Heart right ventricle (tissue), 16 donors: ENCODE measurements at regions not wholly inside any gene's neighbourhood (a gene's known extent, or its start where the extent isn't known, plus 50 kb on each side); places are given as distances from the start of the nearest gene placed in this dataset.

Source experiments
- ATAC-seq, 8 donors: fragments of 200-7000 bp; cut with Tn5 transposase; one replicate each; pipeline ENCODE4 v1.9.1; 2020; ENCODE audit warnings: mild to moderate bottlenecking in 8 of 8, moderate library complexity in 8 of 8, moderate number of reproducible peaks in 1 of 8
- DNase-seq, 2 donors: peaks; one replicate each; pipeline ENCODE4 v3.0.0-alpha.2; 2020
- H3K27ac ChIP-seq, 10 donors: fragments of 200-600 bp; sonication (generic) in 2 of 10; one replicate each; pipeline versions ENCODE4 v1.5.0 to v1.8.0; 2020 to 2022; ENCODE audit warnings: mild to moderate bottlenecking in 3 of 10
- H3K27me3 ChIP-seq, 7 donors: fragments of 200-600 bp; one replicate each; pipeline ENCODE4 v1.8.0; 2021 to 2022; ENCODE audit warnings: mild to moderate bottlenecking in 2 of 7
- H3K36me3 ChIP-seq, 9 donors: fragments of 200-600 bp; sonication (generic) in 1 of 9; one replicate each; pipeline versions ENCODE4 v1.5.0 to v1.8.0; 2020 to 2022; ENCODE audit warnings: mild to moderate bottlenecking in 2 of 9
- H3K4me1 ChIP-seq, 9 donors: fragments of 200-600 bp; sonication (generic) in 1 of 9; one replicate each; pipeline versions ENCODE4 v1.5.0 to v1.8.0; 2020 to 2022; ENCODE audit warnings: mild to moderate bottlenecking in 4 of 9
- H3K4me3 ChIP-seq, 10 donors: fragments of 200-600 bp; sonication (generic) in 2 of 10; one replicate each; pipeline versions ENCODE4 v1.5.0 to v1.8.0; 2020 to 2022; ENCODE audit warnings: mild to moderate bottlenecking in 7 of 10, moderate library complexity in 2 of 10
- H3K9me3 ChIP-seq, 11 donors: fragments of 200-600 bp in 10 of 11; sonication (generic) in 2 of 11; one replicate each; pipeline versions ENCODE4 v1.5.0 to v1.8.0; 2013 to 2022; ENCODE audit warnings: mild to moderate bottlenecking in 2 of 11, control low read depth in 1 of 11, moderate library complexity in 1 of 11
- WGBS, 2 donors: extraction: QIAGEN DNeasy Blood & Tissue Kit; methylation state at CpG; one replicate each; pipeline ENCODE4 v1.1.7; 2013; ENCODE audit warnings: inconsistent platforms in 1 of 2; 5-methylcytosine and 5-hydroxymethylcytosine counted together
- intact Hi-C, 10 donors: fragments of 100-400 bp; cut with DNase I; formaldehyde crosslinking; loops; one replicate each; pipeline versions ENCODE4 v1.11.1 to v1.14.2; 2022
- TF ChIP-seq, protein P1 (sequence below), 9 donors: fragments of 200-600 bp; sonication (generic) in 2 of 9; IDR thresholded peaks; one replicate each; pipeline versions ENCODE4 v1.5.0 to v1.8.0; 2021 to 2022; ENCODE audit warnings: antibody characterized with exemption in 9 of 9, mild to moderate bottlenecking in 5 of 9, moderate library complexity in 1 of 9
- donor health status: Arrhythmogenic right ventricular cardiomyopathy.
- donor health status: ischemic (EF 13 %, LVEDD 7.1; RV severe dilation, severe dysfunction).
- donor health status: healthy with polysubstance abuse.
- donor health status: DM: no; HTN: yes; CAD: no.
- donor health status: DM: no; HTN: no; CAD: no.
- donor health status: ischemic (EF 25% LVEDD 6.9; RV normal size, moderate dysfunction).
- donor health status: ischemic (EF 25% LVEDD 5.7; RV mildly dilated, moderate dysfunction).
- donor health status: healthy.
- donor health status: DM: yes; HTN: yes; CAD: no.
- donor health status: Ischemic cardiomyopathy.
- donor health status: ischemic (EF 35%, LVEDD 5.7; RV mildly dilated, moderate dysfunction).
- donor health status: nonischemic (EF 11% LVEDD 7.7; RV severe dilation, severe dysfunction).
- donor health status: DM: yes; HTN: yes; CAD: no.
- donor health status: PGD.
- donor health status: ischemic (EF 29% LVEDD 5.4; RV normal size, mild dysfunction).
- donor health status: nonischemic (EF 23%, LVEDD 6.1; RV moderate dilation, normal function).

DNA sequence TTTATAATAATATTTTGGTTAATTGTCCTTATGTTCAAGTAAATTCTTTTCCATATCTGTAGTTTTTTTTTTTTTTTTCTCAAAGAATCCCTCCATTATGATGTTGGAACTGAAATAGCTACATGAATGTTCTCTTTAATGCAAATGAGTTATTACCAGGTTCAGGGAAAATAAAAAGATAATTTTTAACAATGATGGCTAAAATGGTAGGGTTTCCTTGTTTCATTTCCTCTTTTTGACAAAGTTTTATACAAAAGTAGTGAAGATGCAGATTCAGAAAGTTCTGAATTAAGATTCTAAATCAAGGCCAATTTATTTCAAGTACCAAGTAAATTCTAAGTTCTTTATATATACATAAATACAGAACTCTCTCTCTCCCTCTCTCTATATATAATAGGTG is 779.0 kb upstream of the INTU start:
- DNase-seq (no peak), ATAC-seq (no peak)
- no peaks in the 10 kb centered on the region for H3K9me3 ChIP-seq
- TF ChIP-seq, protein P1, sequence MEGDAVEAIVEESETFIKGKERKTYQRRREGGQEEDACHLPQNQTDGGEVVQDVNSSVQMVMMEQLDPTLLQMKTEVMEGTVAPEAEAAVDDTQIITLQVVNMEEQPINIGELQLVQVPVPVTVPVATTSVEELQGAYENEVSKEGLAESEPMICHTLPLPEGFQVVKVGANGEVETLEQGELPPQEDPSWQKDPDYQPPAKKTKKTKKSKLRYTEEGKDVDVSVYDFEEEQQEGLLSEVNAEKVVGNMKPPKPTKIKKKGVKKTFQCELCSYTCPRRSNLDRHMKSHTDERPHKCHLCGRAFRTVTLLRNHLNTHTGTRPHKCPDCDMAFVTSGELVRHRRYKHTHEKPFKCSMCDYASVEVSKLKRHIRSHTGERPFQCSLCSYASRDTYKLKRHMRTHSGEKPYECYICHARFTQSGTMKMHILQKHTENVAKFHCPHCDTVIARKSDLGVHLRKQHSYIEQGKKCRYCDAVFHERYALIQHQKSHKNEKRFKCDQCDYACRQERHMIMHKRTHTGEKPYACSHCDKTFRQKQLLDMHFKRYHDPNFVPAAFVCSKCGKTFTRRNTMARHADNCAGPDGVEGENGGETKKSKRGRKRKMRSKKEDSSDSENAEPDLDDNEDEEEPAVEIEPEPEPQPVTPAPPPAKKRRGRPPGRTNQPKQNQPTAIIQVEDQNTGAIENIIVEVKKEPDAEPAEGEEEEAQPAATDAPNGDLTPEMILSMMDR (IDR thresholded peaks at IDR 0.05): no peak
- H3K27ac ChIP-seq: no peak overlapping the region
- H3K27me3 ChIP-seq: no peaks in the 10 kb centered on the region
- H3K4me3 ChIP-seq: no peak overlapping the region
- intact Hi-C loops: no loop called here
- H3K4me1 ChIP-seq: no peaks in the 10 kb centered on the region
- H3K36me3 ChIP-seq: no peaks in the 10 kb centered on the region

DNA sequence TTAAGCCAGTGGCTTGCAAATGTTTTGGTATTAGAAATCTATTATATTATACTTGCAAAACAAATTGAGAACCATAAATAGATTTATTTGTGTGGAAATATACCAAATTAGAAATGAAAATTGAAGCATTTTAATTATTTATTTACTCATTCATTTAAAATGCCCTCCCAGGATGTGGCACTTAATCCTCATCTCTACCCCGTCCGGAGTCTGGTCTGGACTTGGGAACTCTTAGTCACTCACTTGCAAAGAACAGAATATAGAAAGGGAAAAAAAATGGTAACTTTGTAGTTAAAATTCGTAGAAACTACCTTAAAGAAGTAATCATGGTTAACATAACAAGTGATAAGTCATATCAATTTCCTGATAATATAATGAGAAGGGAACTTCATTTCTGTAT is 775.9 kb upstream of the INTU start:
- Histone ChIP-seq H3K27ac (no peak overlapping the region), H3K4me3 (no peak overlapping the region), H3K36me3 (no peaks in the 10 kb centered on the region), H3K4me1 (no peaks in the 10 kb centered on the region), H3K9me3 (peaks cover 0 to 14% (median 0%) of the 10 kb centered on the region in 11 donors), H3K27me3 (no peaks in the 10 kb centered on the region)
- no peak for ATAC-seq
- DNase-seq: no peak
- 72 to 83% methylated on average over 3 of the region's 3 CpGs for WGBS, 2 donors
- TF ChIP-seq, protein P1 (IDR thresholded peaks at IDR 0.05): no peak
- intact Hi-C loops: no loop called here

DNA sequence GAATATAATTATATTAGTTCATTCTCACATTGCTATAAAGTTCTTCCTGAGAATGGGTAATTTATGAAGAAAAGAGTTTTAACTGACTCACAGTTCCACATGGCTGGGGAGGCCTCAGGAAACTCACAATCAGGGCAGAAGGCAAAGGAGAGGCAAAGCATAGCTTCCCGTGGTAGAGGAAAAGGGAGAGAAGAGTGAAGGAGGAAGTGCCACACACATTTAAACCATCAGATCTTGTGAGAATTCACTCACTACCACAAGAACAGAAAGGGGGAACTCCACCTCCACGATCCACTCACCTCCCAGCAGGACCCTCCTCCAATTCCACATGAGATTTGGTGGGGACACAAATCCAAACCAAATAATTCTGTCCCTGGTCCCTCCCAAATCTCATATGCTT is 773.4 kb upstream of the INTU start:
- 71 to 78% methylated on average over 2 of the region's 2 CpGs for WGBS, 2 donors
- H3K36me3 ChIP-seq: no peaks in the 10 kb centered on the region

DNA sequence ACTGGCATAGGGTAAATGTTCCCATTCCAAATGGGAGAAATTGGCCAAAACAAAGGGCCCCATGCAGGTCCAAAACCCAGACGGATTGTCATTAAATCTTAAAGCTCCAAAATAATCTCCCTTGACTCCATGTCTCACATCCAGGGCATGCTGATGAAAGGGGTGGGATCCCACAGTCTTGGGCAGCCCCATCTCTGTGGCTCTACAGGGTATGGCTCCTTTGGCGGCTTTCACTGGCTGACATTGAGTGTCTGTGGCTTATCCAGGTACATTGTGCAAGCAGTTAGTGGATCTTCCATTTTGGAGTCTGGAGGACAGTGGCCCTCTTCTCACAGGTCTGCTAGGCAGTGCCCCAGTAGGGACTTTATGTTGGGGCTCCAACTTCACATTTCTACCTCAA is 772.9 kb upstream of the INTU start:
- intact Hi-C loops: no loop called here
- Histone ChIP-seq H3K27ac (no peak overlapping the region), H3K4me3 (no peak overlapping the region), H3K9me3 (peaks cover 0 to 14% (median 0%) of the 10 kb centered on the region in 11 donors), H3K36me3 (no peaks in the 10 kb centered on the region), H3K4me1 (no peaks in the 10 kb centered on the region), H3K27me3 (no peaks in the 10 kb centered on the region)
- TF ChIP-seq, protein P1 (IDR thresholded peaks at IDR 0.05): no peak
- no peak for ATAC-seq
- no peak for DNase-seq
- WGBS, 2 donors: 88 to 96% methylated on average over 2 of the region's 2 CpGs

More for the DNA sequence above, 773.4 kb upstream of the INTU start:
- intact Hi-C loops: no loop called here
- Histone ChIP-seq H3K27me3 (no peaks in the 10 kb centered on the region), H3K4me1 (no peaks in the 10 kb centered on the region), H3K4me3 (no peak overlapping the region), H3K27ac (no peak overlapping the region), H3K9me3 (peaks cover 0 to 14% (median 0%) of the 10 kb centered on the region in 11 donors)
- ATAC-seq (no peak), DNase-seq (no peak)
- TF ChIP-seq, protein P1 (IDR thresholded peaks at IDR 0.05): no peak

DNA sequence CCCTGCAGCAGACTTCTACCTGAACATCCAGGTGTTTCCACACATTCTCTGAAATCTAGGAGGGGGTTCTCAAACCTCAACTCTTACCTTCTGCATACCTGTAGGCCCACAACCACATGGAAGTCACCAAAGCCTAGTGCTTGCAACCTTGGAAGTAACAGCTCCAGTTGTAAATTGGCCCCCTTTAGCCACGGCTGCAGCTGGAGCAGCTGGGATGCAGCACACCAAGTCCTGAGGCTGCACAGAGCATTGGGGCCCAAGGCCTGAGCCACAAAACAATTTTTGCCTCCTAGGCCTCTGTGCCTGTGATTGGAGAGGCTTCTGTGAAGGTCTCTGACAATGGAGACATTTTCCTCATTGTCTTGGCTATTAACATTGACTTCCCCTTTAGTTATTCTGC is 772.4 kb upstream of the INTU start:
- Histone ChIP-seq H3K36me3 (no peaks in the 10 kb centered on the region), H3K27ac (no peak overlapping the region), H3K9me3 (peaks cover 0 to 14% (median 0%) of the 10 kb centered on the region in 11 donors), H3K27me3 (no peaks in the 10 kb centered on the region), H3K4me3 (no peak overlapping the region), H3K4me1 (no peaks in the 10 kb centered on the region)
- intact Hi-C loops: no loop called here
- TF ChIP-seq, protein P1 (IDR thresholded peaks at IDR 0.05): no peak
- no peak for DNase-seq
- no peak for ATAC-seq
- 97 to 100% methylated on average over 1 of the region's 1 CpG for WGBS, 2 donors
